HepG2 (cell line): ENCODE measurements at regions not wholly inside any gene's neighbourhood (a gene's known extent, or its start where the extent isn't known, plus 50 kb on each side); places are given as distances from the start of the nearest gene placed in this dataset.
A peak's percentile ranks its signal among the peaks of the same experiment; 100 is the strongest.

ENCODE experiments used
- ATF7-NPFF ChIP-seq: sonication (generic); formaldehyde crosslinking; IDR thresholded peaks from 2 replicates; pipeline ENCODE4 v1.8.1; 2023; ENCODE audit warnings: mild to moderate bottlenecking, low read depth, missing genetic modification reagents, moderate library complexity
- DPF2 ChIP-seq: sonication (generic); formaldehyde crosslinking; IDR thresholded peaks from 2 replicates; pipeline ENCODE4 v1.4.0; 2020; ENCODE audit warnings: mild to moderate bottlenecking, low read depth, missing genetic modification reagents, borderline replicate concordance
- EHMT2 ChIP-seq: fragments of 200-600 bp; sonication (generic); IDR thresholded peaks from 2 replicates; pipeline ENCODE4 v1.7.0; 2017; ENCODE audit warnings: antibody characterized with exemption, low read depth, low read length, borderline replicate concordance
- GPBP1L1 ChIP-seq: sonication (generic); formaldehyde crosslinking; IDR thresholded peaks from 2 replicates; pipeline ENCODE4 v1.5.0; 2020; ENCODE audit warnings: mild to moderate bottlenecking, missing genetic modification reagents
- HES4 ChIP-seq: sonication (generic); formaldehyde crosslinking; IDR thresholded peaks from 2 replicates; pipeline ENCODE4 v1.9.0; 2021; ENCODE audit warnings: mild to moderate bottlenecking, missing genetic modification reagents, borderline replicate concordance
- HHEX ChIP-seq: IDR thresholded peaks from 2 replicates; pipeline ENCODE4 v1.6.1; 2016; ENCODE audit warnings: control low read depth
- MAZ ChIP-seq, 2 experiments: sonication (generic) in 1 of 2; formaldehyde crosslinking in 1 of 2; IDR thresholded peaks; 2 replicates each; pipeline versions ENCODE4 v1.5.0 to v1.6.1; 2012 to 2020; ENCODE audit warnings: low read depth in 2 of 2, mild to moderate bottlenecking in 2 of 2, borderline replicate concordance in 1 of 2, improper control_type of control experiment in 1 of 2, low read length in 1 of 2, missing genetic modification reagents in 1 of 2, moderate library complexity in 1 of 2
- MED1 ChIP-seq: sonication (generic); formaldehyde crosslinking; IDR thresholded peaks from 2 replicates; pipeline ENCODE4 v1.4.0; 2020; ENCODE audit warnings: missing genetic modification reagents
- MXD4 ChIP-seq: IDR thresholded peaks from 2 replicates; pipeline ENCODE4 v1.6.1; 2016; ENCODE audit warnings: mild to moderate bottlenecking, missing biosample characterization, missing genetic modification reagents
- PATZ1 ChIP-seq: sonication (generic); formaldehyde crosslinking; IDR thresholded peaks from 2 replicates; pipeline ENCODE4 v1.4.0; 2020; ENCODE audit warnings: missing genetic modification reagents
- PLSCR1 ChIP-seq: sonication (generic); formaldehyde crosslinking; IDR thresholded peaks from 2 replicates; pipeline ENCODE4 v1.5.0; 2020; ENCODE audit warnings: missing genetic modification reagents, mild to moderate bottlenecking, borderline replicate concordance
- RFXAP ChIP-seq: sonication (generic); formaldehyde crosslinking; IDR thresholded peaks from 2 replicates; pipeline ENCODE4 v1.4.0; 2020; ENCODE audit warnings: missing genetic modification reagents, borderline replicate concordance
- SMAD3 ChIP-seq: sonication (generic); formaldehyde crosslinking; IDR thresholded peaks from 2 replicates; pipeline ENCODE4 v1.4.0; 2020; ENCODE audit warnings: missing genetic modification reagents
- SRSF9 ChIP-seq: fragments of 200-400 bp; formaldehyde crosslinking; IDR thresholded peaks from 2 replicates; pipeline ENCODE4 v1.6.1; 2018; ENCODE audit warnings: borderline replicate concordance, mild to moderate bottlenecking, low read depth, low read length; ENCODE audit not compliant: insufficient read depth, poor library complexity, severe bottlenecking
- ZNF20 ChIP-seq: sonication (generic); formaldehyde crosslinking; IDR thresholded peaks from 2 replicates; pipeline ENCODE4 v1.4.0; 2020; ENCODE audit warnings: mild to moderate bottlenecking, moderate library complexity, missing genetic modification reagents
- ZNF383 ChIP-seq: sonication (generic); formaldehyde crosslinking; IDR thresholded peaks from 2 replicates; pipeline ENCODE4 v1.4.0; 2020; ENCODE audit warnings: missing genetic modification reagents, mild to moderate bottlenecking, borderline replicate concordance
- ZNF749 ChIP-seq: sonication (generic); formaldehyde crosslinking; IDR thresholded peaks from 2 replicates; pipeline ENCODE4 v1.8.0; 2022; ENCODE audit warnings: mild to moderate bottlenecking, missing genetic modification reagents, moderate library complexity, borderline replicate concordance
- ZNF784 ChIP-seq: sonication (generic); formaldehyde crosslinking; IDR thresholded peaks from 2 replicates; pipeline ENCODE4 v1.5.1; 2020; ENCODE audit warnings: missing genetic modification reagents, mild to moderate bottlenecking, borderline replicate concordance
- ZNF891 ChIP-seq: sonication (generic); formaldehyde crosslinking; IDR thresholded peaks from 2 replicates; pipeline ENCODE4 v1.5.0; 2020; ENCODE audit warnings: mild to moderate bottlenecking, missing genetic modification reagents

GRCh38 chr10:43863859-43864591 lies 215.3 kb upstream of the ZNF32 start (continued):
- TF ChIP-seq PLSCR1 (CRISPR knock-in tag), result no peak
- TF ChIP-seq EHMT2, result peak; percentile 77; the same call in 1 of the 2 replicates
- peak; percentile 88; the same call in 1 of the 2 replicates for TF ChIP-seq DPF2 (CRISPR knock-in tag)
- TF ChIP-seq RFXAP (CRISPR knock-in tag), result peak; percentile 35; the same call in 1 of the 2 replicates
- peak; percentile 83; the same call in 1 of the 2 replicates for TF ChIP-seq ZNF784 (CRISPR knock-in tag)
- TF ChIP-seq ZNF20 (CRISPR knock-in tag), result no peak
- no peak for TF ChIP-seq MXD4 (CRISPR knock-in tag)
- peak; percentile 56; the same call in 1 of the 2 replicates for TF ChIP-seq SMAD3
- TF ChIP-seq MED1 (CRISPR knock-in tag), result peak; percentile 88
- TF ChIP-seq PATZ1 (CRISPR knock-in tag), result no peak
- TF ChIP-seq ZNF891 (CRISPR knock-in tag), result no peak
- TF ChIP-seq GPBP1L1, result no peak
- TF ChIP-seq HHEX (CRISPR knock-in tag), result no peak
- no peak for TF ChIP-seq MAZ (IDR thresholded peaks at IDR 0.05; ENCODE audit: borderline replicate concordance, low read depth, low read length)
- TF ChIP-seq MAZ (CRISPR knock-in tag; IDR thresholded peaks at IDR 0.05; ENCODE audit: low read depth), result peak; percentile 76
- TF ChIP-seq SRSF9, result no peak
- TF ChIP-seq ATF7-NPFF (CRISPR knock-in tag), result peak; percentile 52; the same call in 1 of the 2 replicates
- no peak for TF ChIP-seq ZNF383
- peak; percentile 71; the same call in 1 of the 2 replicates for TF ChIP-seq HES4 (CRISPR knock-in tag)
- 0 out of 2 replicates have a peak, but pooled peaks have one; percentile 71 for TF ChIP-seq ZNF749
